HUES6 (cell line): ENCODE measurements at regions not wholly inside any gene's neighbourhood (a gene's known extent, or its start where the extent isn't known, plus 50 kb on each side); places are given as distances from the start of the nearest gene placed in this dataset.
"Not testable (repeated sequence)": the region's sequence is repeated elsewhere in the genome, so short reads cannot be mapped to it uniquely, and the experiment has no call there.

ENCODE experiments used
- H3K27ac ChIP-seq: 2 replicates; pipeline ENCODE4 v1.7.0; 2013; ENCODE audit warnings: low read depth, mild to moderate bottlenecking, low read length, inconsistent platforms
- H3K27me3 ChIP-seq: 2 replicates; pipeline ENCODE4 v1.6.1; 2013; ENCODE audit warnings: low read length; ENCODE audit not compliant: control insufficient read depth, insufficient read depth
- H3K36me3 ChIP-seq: 2 replicates; pipeline ENCODE4 v1.6.1; 2013; ENCODE audit warnings: low read length; ENCODE audit not compliant: control insufficient read depth, insufficient read depth
- H3K4me1 ChIP-seq: 2 replicates; pipeline ENCODE4 v1.6.1; 2013; ENCODE audit warnings: low read length; ENCODE audit not compliant: control insufficient read depth, insufficient read depth
- H3K4me3 ChIP-seq: 2 replicates; pipeline ENCODE4 v1.5.1; 2013; ENCODE audit warnings: low read depth, low read length
- H3K9ac ChIP-seq: one replicate; pipeline ENCODE4 v1.6.1; 2013; ENCODE audit warnings: mild to moderate bottlenecking, low read length
- H3K9me3 ChIP-seq: 2 replicates; pipeline ENCODE4 v1.6.1; 2013; ENCODE audit warnings: low read depth, low read length; ENCODE audit not compliant: control insufficient read depth, insufficient read depth

DNA sequence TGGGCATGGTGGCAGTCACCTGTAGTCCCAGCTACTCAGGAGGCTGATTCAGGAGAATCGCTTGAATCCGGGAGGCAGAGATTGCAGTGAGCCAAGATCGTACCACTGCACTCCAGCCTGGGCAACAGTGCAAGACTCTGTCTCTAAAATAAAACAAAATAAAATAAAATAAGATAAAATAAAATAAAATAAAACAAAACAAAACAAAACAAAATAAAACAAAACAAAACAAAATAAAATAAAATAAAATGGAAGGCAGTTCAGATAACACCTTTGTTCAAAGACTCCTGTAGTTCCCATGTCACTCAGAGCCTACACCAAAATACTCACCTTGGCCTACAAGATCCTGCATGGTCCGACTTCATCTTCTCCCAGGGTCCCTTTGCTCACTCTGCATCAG is 61.3 kb downstream of the SYF2 start:
- H3K4me3 ChIP-seq = not testable (repeated sequence)
- H3K4me1 ChIP-seq = peaks cover 21% of the 10 kb centered on the region

DNA sequence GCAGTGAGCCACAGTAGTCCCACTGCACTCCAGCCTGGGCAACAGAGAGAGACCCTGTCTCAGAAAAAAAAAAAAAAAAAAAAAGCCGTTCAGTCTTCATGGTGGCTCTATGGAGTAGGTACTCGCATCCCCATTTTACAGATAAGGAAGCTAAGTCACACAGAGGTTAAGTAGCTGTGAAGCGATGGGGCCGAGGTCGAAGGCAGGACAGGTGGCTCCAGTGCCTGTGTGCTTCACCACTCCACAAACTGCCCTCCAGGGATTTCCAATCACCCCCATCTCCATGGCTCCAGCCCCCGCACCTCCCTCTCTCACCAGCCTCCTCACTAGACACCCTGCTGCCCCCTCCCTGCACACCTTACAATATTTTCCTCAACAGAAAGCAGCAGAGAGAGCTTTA is 61.9 kb downstream of the SYF2 start:
- H3K4me1 ChIP-seq = peaks cover 21% of the 10 kb centered on the region
- H3K9me3 ChIP-seq = no peaks in the 10 kb centered on the region
- H3K9ac ChIP-seq = no peak overlapping the region
- H3K27ac ChIP-seq = no peak overlapping the region
- H3K27me3 ChIP-seq = no peaks in the 10 kb centered on the region
- H3K4me3 ChIP-seq = no peak overlapping the region
- H3K36me3 ChIP-seq = no peaks in the 10 kb centered on the region

More for the DNA sequence above, 61.3 kb downstream of the SYF2 start:
- not testable (repeated sequence) for H3K36me3 ChIP-seq, H3K27me3 ChIP-seq, H3K9me3 ChIP-seq, H3K9ac ChIP-seq, H3K27ac ChIP-seq

DNA sequence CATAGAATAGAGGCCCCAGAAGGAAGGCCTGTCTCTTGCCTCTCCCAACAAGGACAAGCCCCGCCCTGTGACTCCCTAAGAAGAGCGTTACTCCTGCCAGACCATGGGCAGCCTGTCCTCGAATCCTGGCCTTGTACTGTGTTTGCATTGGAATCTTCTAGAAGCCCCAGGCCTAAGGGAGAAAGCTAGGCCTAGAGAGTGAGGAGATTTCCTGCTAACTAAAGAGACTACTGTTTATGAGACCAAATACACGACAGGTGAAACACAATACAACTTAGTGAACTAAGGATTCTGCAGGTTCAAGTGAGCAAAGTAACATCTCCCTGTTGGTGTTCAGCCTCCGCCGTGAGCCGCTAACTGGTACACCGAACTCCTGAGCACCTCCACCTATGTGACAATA is 62.7 kb downstream of the SYF2 start:
- Histone ChIP-seq H3K9me3 (no peaks in the 10 kb centered on the region), H3K4me1 (peaks cover 21% of the 10 kb centered on the region), H3K36me3 (no peaks in the 10 kb centered on the region), H3K9ac (no peak overlapping the region), H3K4me3 (no peak overlapping the region), H3K27me3 (no peaks in the 10 kb centered on the region), H3K27ac (no peak overlapping the region)

DNA sequence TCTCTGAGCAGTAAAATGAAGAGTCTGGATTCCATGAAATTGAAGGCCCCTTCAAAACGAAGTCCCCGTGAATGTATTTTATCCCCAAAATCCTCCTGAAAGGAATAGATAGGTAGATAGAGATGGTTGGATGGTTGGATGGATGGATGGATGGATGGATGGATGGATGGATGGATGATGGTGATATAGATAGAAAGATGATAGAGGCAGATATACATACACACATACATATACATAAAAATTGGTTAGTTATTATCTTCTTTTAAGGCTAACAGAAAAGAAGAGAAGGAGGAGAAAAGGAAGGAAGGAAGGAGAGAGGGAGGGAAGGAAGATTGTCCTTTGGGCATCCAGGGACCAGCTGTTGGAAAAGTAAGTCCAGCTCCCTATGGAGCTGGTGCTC is 63.1 kb downstream of the SYF2 start:
- Histone ChIP-seq H3K27ac (no peak overlapping the region), H3K4me1 (peaks cover 21% of the 10 kb centered on the region)

DNA sequence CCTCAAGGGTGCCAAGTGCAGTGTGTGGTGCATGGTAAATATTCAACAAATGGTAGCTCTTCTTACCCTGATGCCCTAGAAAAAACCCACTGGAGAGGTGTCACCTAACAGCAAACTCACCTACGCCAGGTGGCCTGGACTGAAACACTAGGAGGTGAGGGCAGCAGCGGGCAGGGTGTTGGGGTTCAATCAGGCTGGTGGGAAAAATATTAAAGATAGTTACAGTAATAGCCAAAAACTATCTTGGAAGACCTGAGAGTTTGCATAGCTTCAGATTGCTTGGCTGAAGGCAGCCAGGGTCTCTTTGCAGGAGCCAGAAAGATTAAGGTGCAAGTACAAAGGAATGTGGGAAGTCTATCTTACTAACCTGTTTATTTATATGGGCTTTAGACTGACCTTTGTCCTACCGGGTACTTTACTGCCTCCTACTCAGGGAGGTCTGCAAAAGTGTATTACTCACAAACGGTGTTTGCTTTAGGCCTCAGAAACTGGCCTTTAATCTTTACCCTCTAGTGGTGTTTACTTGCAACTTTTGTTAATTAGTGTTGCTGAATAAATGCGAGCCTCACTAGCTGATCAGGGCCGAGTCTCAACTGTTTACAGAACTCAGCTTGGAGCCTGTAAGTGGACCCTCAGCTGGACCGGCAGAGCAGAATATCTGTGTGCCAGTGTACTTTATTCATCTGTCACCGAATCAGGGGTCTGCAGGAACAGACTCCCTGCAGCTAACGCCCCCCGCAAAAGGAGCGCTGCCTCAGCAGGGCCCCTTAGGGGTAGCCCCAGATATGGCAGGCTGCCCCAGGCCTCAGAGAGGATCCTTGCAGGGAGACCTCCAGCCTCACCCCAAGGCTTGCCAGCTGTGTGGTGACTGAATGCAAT is 63.9 kb downstream of the SYF2 start:
- Histone ChIP-seq H3K9ac (no peak overlapping the region), H3K4me1 (peaks cover 21% of the 10 kb centered on the region), H3K36me3 (no peaks in the 10 kb centered on the region), H3K27ac (no peak overlapping the region), H3K9me3 (no peaks in the 10 kb centered on the region), H3K4me3 (no peak overlapping the region), H3K27me3 (no peaks in the 10 kb centered on the region)

More for the DNA sequence above, 63.1 kb downstream of the SYF2 start:
- Histone ChIP-seq H3K27me3 (no peaks in the 10 kb centered on the region), H3K9me3 (no peaks in the 10 kb centered on the region), H3K36me3 (no peaks in the 10 kb centered on the region), H3K4me3 (no peak overlapping the region), H3K9ac (no peak overlapping the region)

DNA sequence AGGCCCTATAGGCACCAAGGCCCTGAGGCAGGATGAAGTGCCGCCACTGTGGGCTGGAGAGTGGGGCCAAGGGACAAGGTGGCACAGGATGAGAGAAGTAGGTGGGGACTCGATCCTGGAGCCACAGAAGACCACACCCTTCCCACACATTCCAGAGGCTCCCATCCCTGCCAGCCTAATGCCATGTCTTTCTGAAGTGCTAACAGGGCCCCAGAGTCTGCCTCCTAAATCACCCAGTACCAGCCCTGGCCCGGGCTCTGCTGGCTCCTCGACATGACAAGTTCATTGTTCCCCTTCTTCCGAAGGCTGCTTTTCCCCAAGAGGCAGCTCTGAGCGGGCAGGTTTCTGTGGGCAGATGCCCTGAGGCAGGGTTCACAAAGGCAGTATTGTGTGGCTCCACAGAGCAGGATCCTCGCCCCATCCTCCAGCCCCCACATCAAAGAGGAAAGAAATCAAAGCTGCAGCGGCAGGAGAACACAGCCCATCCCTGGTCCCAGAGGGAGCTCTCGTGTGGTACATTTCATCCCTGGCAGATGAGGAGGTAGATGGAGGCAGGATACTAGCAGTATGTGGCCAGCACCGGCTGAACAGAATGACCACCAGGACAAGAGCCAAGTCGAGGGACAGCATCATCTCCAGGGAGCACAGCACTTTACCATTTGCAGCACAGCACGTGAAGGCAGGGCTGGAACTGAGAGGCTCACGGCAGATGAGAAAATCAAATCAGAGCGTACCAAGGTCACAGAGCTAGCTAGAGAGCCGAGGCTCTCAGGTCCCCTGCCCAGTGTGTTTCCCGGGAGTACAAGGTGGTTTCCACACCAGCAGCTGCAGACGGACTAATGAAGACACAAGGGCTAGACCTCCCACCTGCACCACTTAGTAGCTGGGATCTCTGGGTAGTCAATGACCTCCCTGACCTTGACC is 64.8 kb downstream of the SYF2 start:
- no peak overlapping the region for H3K9ac ChIP-seq
- H3K27me3 ChIP-seq = no peaks in the 10 kb centered on the region
- H3K36me3 ChIP-seq = no peaks in the 10 kb centered on the region
- H3K4me1 ChIP-seq = peaks cover 21% of the 10 kb centered on the region
- H3K27ac ChIP-seq = no peak overlapping the region
- H3K4me3 ChIP-seq = no peak overlapping the region
- no peaks in the 10 kb centered on the region for H3K9me3 ChIP-seq

DNA sequence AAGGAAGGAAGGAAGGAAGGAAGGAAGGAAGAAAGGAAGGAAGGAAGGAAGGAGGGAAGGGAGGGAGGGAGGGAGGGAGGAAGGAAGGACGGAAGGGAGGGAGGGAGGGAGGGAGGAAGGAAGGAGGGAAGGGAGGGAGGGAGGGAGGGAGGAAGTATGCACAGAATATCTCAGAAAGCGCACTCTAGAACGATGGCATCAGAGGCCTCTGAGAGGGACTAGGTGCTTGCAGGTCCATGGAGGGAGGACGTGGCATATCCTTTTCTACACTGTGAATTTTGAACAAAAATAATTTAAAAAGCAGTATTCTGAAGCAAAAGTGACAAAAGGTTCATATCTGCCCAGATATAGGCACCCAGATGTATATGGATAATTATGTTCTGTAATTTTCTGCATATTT is 65.5 kb downstream of the SYF2 start:
- Histone ChIP-seq H3K27ac (no peak overlapping the region), H3K36me3 (no peaks in the 10 kb centered on the region), H3K27me3 (no peaks in the 10 kb centered on the region), H3K4me1 (peaks cover 21% of the 10 kb centered on the region), H3K4me3 (no peak overlapping the region), H3K9me3 (no peaks in the 10 kb centered on the region), H3K9ac (no peak overlapping the region)

DNA sequence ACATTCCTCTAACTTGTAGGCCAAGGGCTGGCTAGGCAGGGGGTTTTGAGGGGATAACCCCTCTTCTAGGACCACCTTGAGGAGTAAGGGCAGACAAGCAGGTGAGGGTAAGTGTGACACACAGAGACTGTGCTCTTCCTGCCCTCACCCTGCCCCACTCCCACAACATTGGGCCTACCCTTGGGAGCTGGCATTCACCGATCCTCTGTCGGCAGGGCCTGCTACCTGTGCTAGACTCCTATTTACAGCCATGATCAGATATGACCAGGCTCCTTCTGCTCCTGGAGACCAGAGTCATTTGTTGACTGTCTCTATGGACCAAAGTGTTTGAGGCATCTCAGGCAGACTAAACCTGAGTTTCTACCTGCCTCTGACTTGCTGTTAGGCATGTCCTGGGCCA is 68.3 kb downstream of the SYF2 start:
- Histone ChIP-seq H3K4me1 (peaks cover 20% of the 10 kb centered on the region), H3K27me3 (no peaks in the 10 kb centered on the region), H3K4me3 (no peak overlapping the region), H3K9ac (no peak overlapping the region), H3K27ac (no peak overlapping the region), H3K36me3 (no peaks in the 10 kb centered on the region), H3K9me3 (no peaks in the 10 kb centered on the region)

DNA sequence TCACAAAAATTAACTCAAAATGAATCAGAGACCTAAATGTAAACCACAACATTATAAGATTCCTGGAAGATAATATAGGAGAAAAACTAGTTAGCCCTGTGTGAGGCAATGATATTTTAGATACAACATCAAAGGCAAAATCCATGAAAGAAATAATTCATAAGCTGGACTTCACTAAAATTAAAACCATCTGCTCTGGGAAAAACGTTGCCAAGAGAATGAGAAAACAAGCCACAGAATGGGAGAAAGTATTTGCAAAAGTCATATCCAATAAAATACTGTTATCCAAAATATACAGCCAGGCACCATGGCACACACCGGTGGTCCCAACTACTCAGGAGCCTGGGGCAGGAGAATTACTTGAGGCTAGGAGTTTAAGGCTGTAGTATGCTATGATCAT is 70.3 kb downstream of the SYF2 start:
- H3K27ac ChIP-seq = no peak overlapping the region

DNA sequence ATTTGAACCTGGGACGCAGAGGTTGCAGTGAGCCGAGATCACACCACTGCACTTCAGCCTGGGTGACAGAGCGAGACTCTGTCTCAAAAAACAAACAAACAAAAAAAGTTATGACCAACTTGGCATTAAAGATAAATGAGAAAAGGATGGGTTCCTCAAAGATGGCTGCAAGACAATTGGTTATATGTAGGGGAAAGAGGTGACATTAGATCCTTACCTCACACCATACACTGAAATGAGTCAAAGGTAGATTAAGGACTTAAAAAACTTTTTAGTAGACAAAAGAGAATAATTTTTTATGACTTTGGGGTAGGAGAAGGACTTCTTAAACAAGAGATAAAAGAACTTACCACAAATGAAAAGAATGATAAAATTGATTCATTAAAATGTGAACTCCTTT is 74.5 kb downstream of the SYF2 start:
- H3K9me3 ChIP-seq = 0 out of 2 replicates have a peak, but pooled peaks cover 4% of the 10 kb centered on the region
- H3K4me1 ChIP-seq = no peaks in the 10 kb centered on the region
- H3K4me3 ChIP-seq = no peak overlapping the region
- H3K27me3 ChIP-seq = no peaks in the 10 kb centered on the region
- no peak overlapping the region for H3K9ac ChIP-seq
- H3K27ac ChIP-seq = no peak overlapping the region
- H3K36me3 ChIP-seq = no peaks in the 10 kb centered on the region

More for the DNA sequence above, 70.3 kb downstream of the SYF2 start:
- Histone ChIP-seq H3K36me3 (no peaks in the 10 kb centered on the region), H3K9ac (no peak overlapping the region), H3K4me3 (no peak overlapping the region), H3K9me3 (0 out of 2 replicates have a peak, but pooled peaks cover 4% of the 10 kb centered on the region), H3K27me3 (no peaks in the 10 kb centered on the region), H3K4me1 (no peaks in the 10 kb centered on the region)

DNA sequence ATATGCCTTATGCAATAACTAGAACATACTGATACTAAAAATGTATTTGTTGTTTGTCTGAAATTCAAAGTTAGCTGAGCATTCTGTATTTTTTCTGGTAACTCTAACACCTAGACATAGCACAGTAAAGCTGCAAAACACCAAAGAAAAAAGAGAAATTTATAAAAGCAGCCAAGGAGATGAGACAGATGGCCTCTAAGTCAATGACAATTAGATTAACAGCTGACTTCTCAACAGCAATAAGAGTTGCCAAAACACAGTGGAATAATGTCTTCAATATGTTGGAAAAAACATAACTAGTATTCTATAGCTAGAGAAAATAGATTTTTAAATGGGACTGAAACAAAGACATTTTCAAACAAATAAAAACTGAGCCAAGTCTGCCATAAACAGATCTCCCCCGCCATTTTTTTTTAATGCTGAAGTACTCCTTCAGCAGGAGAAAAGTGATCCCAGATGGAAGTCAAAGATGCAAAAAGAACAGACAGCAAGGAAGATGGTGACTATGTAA is 81.3 kb downstream of the SYF2 start:
- no peak overlapping the region for H3K9ac ChIP-seq
- no peaks in the 10 kb centered on the region for H3K9me3 ChIP-seq
- H3K4me1 ChIP-seq = no peaks in the 10 kb centered on the region
- no peak overlapping the region for H3K4me3 ChIP-seq
- no peak overlapping the region for H3K27ac ChIP-seq
- no peaks in the 10 kb centered on the region for H3K27me3 ChIP-seq
- no peaks in the 10 kb centered on the region for H3K36me3 ChIP-seq
